ENCODE measurements at regions not wholly inside any gene's neighbourhood (a gene's known extent, or its start where the extent isn't known, plus 50 kb on each side); places are given as distances from the start of the nearest gene placed in this dataset.

GRCh38 chr5:17364987-17365810 is 132.8 kb upstream of the TAF11L2 start:
- DNase-seq (ENCODE audit: low read depth) = no peak
- TF ChIP-seq CTCF (conservative IDR thresholded peaks at IDR 0.05; ENCODE audit: low read length) = no peak
- no peak overlapping the region for H3K4me3 ChIP-seq (ENCODE audit: low read length)

GRCh38 chr5:17365811-17366138 is 132.3 kb upstream of the TAF11L2 start:
- TF ChIP-seq CTCF (conservative IDR thresholded peaks at IDR 0.05; ENCODE audit: low read length) = no peak
- H3K4me3 ChIP-seq (ENCODE audit: low read length) = no peak overlapping the region
- peak; percentile 28 for DNase-seq (ENCODE audit: low read depth)

GRCh38 chr5:17367256-17367840 is 130.7 kb upstream of the TAF11L2 start:
- DNase-seq (ENCODE audit: low read depth) = no peak
- no peak overlapping the region for H3K4me3 ChIP-seq (ENCODE audit: low read length)
- TF ChIP-seq CTCF (conservative IDR thresholded peaks at IDR 0.05; ENCODE audit: low read length) = no peak

- no peak overlapping the region for H3K4me3 ChIP-seq (ENCODE audit: low read length)
- TF ChIP-seq CTCF (conservative IDR thresholded peaks at IDR 0.05; ENCODE audit: low read length) = no peak
- DNase-seq (ENCODE audit: low read depth) = no peak
These were observed 127.4 kb upstream of the TAF11L2 start for GRCh38 chr5:17370651-17371050.

GRCh38 chr5:17373406-17373805 is 124.6 kb upstream of the TAF11L2 start:
- no peak for DNase-seq (ENCODE audit: low read depth)
- no peak for TF ChIP-seq CTCF (conservative IDR thresholded peaks at IDR 0.05; ENCODE audit: low read length)
- H3K4me3 ChIP-seq (ENCODE audit: low read length) = no peak overlapping the region

GRCh38 chr5:17373814-17374556 is 124.0 kb upstream of the TAF11L2 start:
- DNase-seq (ENCODE audit: low read depth) = no peak

More at GRCh38 chr5:17373814-17374556, 124.0 kb upstream of the TAF11L2 start:
- no peak for TF ChIP-seq CTCF (conservative IDR thresholded peaks at IDR 0.05; ENCODE audit: low read length)
- H3K4me3 ChIP-seq (ENCODE audit: low read length) = no peak overlapping the region

Data from AG10803 (cell line).